ENCODE measurements at regions not wholly inside any gene's neighbourhood (a gene's known extent, or its start where the extent isn't known, plus 50 kb on each side); places are given as distances from the start of the nearest gene placed in this dataset.

DNA sequence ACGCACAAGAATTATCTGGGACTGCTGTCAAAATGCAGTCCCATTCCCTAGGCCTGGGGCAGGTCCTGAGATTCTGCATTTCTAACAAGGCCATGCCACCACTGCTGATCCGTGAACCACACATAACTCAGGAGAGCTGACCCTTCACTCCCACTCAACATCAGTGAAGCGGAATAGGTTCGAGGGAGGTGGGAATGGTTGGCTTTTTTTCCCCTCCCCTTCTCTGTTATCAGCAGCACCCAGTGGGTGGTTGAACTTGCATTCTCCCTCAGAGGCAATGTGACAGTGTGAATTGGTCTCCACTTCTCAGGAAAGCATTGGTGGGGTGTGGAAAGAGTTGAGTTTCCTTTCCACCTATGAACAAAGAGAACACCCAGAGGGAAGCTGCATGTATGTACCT lies 344.3 kb downstream of the GADD45G start:
- no peak for TF ChIP-seq TAF1 (IDR thresholded peaks at IDR 0.05; ENCODE audit: low read depth)
- Histone ChIP-seq H3K36me3 (ENCODE audit: insufficient read depth, low read length) (no peaks in the 10 kb centered on the region), H3K9me2 (ENCODE audit: insufficient read depth, low read length) (no peaks in the 10 kb centered on the region), H3K9me3 (ENCODE audit: low read length) (no peaks in the 10 kb centered on the region), H3K79me2 (replicated peaks; ENCODE audit: insufficient read depth, low read length) (no peaks in the 10 kb centered on the region), H3K9ac (ENCODE audit: low read length) (no peak overlapping the region), H3K4me3 (ENCODE audit: low read length) (no peak overlapping the region), H3F3A (ENCODE audit: insufficient read depth, low read length, poor library complexity, severe bottlenecking) (no peaks in the 10 kb centered on the region), H3K4me2 (ENCODE audit: low read length) (no peak overlapping the region), H2AFZ (ENCODE audit: low read depth, low read length) (no peak overlapping the region), H3K27ac (ENCODE audit: low read length) (no peak overlapping the region), H3K27me3 (ENCODE audit: insufficient read depth, low read depth, low read length) (no peaks in the 10 kb centered on the region), H4K20me1 (ENCODE audit: insufficient read depth) (no peaks in the 10 kb centered on the region)

DNA sequence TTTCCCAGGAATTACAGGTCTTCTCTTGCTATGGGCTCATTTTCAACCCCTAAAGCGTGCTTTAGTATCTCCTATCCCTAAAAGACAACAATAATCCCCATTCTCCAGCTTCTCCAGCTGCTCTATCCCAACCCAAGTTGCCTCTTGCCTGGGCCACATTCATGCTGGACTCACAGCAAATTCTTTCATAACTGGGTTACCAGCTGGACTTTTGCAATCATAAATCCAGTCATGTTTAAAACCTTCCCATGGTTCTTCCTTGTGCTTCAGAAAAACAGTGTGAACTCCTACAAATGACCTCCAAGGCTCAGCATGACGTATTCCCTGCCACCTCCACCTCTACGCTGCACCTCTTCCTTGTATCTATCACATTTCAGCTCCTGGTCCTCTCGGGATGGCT lies 346.9 kb downstream of the GADD45G start:
- H3F3A ChIP-seq (ENCODE audit: insufficient read depth, low read length, poor library complexity, severe bottlenecking), result no peaks in the 10 kb centered on the region
- H3K9me2 ChIP-seq (ENCODE audit: insufficient read depth, low read length), result no peaks in the 10 kb centered on the region
- TF ChIP-seq EZH2 (IDR thresholded peaks at IDR 0.05; ENCODE audit: borderline replicate concordance, insufficient read depth, low read length, poor library complexity, severe bottlenecking) (no peak), POLR2AphosphoS5 (IDR thresholded peaks at IDR 0.05) (no peak), EP300 (conservative IDR thresholded peaks at IDR 0.05; ENCODE audit: poor library complexity, severe bottlenecking) (no peak), RAD21 (conservative IDR thresholded peaks at IDR 0.05) (no peak), TAF1 (IDR thresholded peaks at IDR 0.05; ENCODE audit: low read depth) (no peak), MXI1 (conservative IDR thresholded peaks at IDR 0.05; ENCODE audit: poor library complexity, severe bottlenecking) (no peak), SMC3 (conservative IDR thresholded peaks at IDR 0.05; ENCODE audit: poor library complexity) (no peak)
- TF ChIP-seq, protein P1, sequence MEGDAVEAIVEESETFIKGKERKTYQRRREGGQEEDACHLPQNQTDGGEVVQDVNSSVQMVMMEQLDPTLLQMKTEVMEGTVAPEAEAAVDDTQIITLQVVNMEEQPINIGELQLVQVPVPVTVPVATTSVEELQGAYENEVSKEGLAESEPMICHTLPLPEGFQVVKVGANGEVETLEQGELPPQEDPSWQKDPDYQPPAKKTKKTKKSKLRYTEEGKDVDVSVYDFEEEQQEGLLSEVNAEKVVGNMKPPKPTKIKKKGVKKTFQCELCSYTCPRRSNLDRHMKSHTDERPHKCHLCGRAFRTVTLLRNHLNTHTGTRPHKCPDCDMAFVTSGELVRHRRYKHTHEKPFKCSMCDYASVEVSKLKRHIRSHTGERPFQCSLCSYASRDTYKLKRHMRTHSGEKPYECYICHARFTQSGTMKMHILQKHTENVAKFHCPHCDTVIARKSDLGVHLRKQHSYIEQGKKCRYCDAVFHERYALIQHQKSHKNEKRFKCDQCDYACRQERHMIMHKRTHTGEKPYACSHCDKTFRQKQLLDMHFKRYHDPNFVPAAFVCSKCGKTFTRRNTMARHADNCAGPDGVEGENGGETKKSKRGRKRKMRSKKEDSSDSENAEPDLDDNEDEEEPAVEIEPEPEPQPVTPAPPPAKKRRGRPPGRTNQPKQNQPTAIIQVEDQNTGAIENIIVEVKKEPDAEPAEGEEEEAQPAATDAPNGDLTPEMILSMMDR (IDR thresholded peaks at IDR 0.05; ENCODE audit: poor library complexity, severe bottlenecking), result no peak
- TF ChIP-seq, protein P2, sequence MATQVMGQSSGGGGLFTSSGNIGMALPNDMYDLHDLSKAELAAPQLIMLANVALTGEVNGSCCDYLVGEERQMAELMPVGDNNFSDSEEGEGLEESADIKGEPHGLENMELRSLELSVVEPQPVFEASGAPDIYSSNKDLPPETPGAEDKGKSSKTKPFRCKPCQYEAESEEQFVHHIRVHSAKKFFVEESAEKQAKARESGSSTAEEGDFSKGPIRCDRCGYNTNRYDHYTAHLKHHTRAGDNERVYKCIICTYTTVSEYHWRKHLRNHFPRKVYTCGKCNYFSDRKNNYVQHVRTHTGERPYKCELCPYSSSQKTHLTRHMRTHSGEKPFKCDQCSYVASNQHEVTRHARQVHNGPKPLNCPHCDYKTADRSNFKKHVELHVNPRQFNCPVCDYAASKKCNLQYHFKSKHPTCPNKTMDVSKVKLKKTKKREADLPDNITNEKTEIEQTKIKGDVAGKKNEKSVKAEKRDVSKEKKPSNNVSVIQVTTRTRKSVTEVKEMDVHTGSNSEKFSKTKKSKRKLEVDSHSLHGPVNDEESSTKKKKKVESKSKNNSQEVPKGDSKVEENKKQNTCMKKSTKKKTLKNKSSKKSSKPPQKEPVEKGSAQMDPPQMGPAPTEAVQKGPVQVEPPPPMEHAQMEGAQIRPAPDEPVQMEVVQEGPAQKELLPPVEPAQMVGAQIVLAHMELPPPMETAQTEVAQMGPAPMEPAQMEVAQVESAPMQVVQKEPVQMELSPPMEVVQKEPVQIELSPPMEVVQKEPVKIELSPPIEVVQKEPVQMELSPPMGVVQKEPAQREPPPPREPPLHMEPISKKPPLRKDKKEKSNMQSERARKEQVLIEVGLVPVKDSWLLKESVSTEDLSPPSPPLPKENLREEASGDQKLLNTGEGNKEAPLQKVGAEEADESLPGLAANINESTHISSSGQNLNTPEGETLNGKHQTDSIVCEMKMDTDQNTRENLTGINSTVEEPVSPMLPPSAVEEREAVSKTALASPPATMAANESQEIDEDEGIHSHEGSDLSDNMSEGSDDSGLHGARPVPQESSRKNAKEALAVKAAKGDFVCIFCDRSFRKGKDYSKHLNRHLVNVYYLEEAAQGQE (IDR thresholded peaks at IDR 0.05; ENCODE audit: borderline replicate concordance), result no peak
- H3K27me3 ChIP-seq (ENCODE audit: insufficient read depth, low read depth, low read length), result no peaks in the 10 kb centered on the region
- H3K9me3 ChIP-seq (ENCODE audit: low read length), result no peaks in the 10 kb centered on the region
- H2AFZ ChIP-seq (ENCODE audit: low read depth, low read length), result no peak overlapping the region
- H3K36me3 ChIP-seq (ENCODE audit: insufficient read depth, low read length), result no peaks in the 10 kb centered on the region
- no peak overlapping the region for H3K9ac ChIP-seq (ENCODE audit: low read length)
- no peak overlapping the region for H3K4me2 ChIP-seq (ENCODE audit: low read length)
- H4K20me1 ChIP-seq (ENCODE audit: insufficient read depth), result no peaks in the 10 kb centered on the region
- H3K79me2 ChIP-seq (replicated peaks; ENCODE audit: insufficient read depth, low read length), result no peaks in the 10 kb centered on the region
- no peak overlapping the region for H3K27ac ChIP-seq (ENCODE audit: low read length)
- no peak overlapping the region for H3K4me3 ChIP-seq (ENCODE audit: low read length)

DNA sequence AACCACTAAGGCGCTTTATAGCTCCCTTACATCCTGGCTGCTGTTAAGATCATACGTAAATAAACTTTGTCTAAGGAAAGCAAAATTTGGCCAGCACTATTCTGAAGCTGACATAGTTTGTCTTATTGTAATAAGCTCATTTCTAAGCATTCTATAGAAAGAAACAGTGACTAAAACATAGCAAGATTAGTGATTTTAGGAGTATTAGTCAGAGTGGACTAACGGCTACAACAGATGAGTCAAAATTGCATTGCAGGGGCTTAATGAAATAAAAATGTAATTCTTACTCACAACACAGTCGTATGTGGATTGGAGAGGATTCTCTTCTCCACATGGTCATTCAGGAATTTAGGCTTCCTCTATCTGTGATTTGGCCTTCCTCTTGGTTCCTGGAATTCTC lies 347.6 kb downstream of the GADD45G start:
- Histone ChIP-seq H3K36me3 (ENCODE audit: insufficient read depth, low read length) (no peaks in the 10 kb centered on the region), H3F3A (ENCODE audit: insufficient read depth, low read length, poor library complexity, severe bottlenecking) (no peaks in the 10 kb centered on the region), H3K9me2 (ENCODE audit: insufficient read depth, low read length) (no peaks in the 10 kb centered on the region), H3K9ac (ENCODE audit: low read length) (no peak overlapping the region), H3K4me2 (ENCODE audit: low read length) (no peak overlapping the region), H2AFZ (ENCODE audit: low read depth, low read length) (no peak overlapping the region), H4K20me1 (ENCODE audit: insufficient read depth) (no peaks in the 10 kb centered on the region), H3K27ac (ENCODE audit: low read length) (no peak overlapping the region), H3K79me2 (replicated peaks; ENCODE audit: insufficient read depth, low read length) (no peaks in the 10 kb centered on the region), H3K27me3 (ENCODE audit: insufficient read depth, low read depth, low read length) (no peaks in the 10 kb centered on the region), H3K4me3 (ENCODE audit: low read length) (no peak overlapping the region), H3K9me3 (ENCODE audit: low read length) (no peaks in the 10 kb centered on the region)
- TF ChIP-seq RAD21 (conservative IDR thresholded peaks at IDR 0.05) (no peak), EP300 (conservative IDR thresholded peaks at IDR 0.05; ENCODE audit: poor library complexity, severe bottlenecking) (no peak), POLR2AphosphoS5 (IDR thresholded peaks at IDR 0.05) (no peak), EZH2 (IDR thresholded peaks at IDR 0.05; ENCODE audit: borderline replicate concordance, insufficient read depth, low read length, poor library complexity, severe bottlenecking) (no peak), SMC3 (conservative IDR thresholded peaks at IDR 0.05; ENCODE audit: poor library complexity) (no peak), MXI1 (conservative IDR thresholded peaks at IDR 0.05; ENCODE audit: poor library complexity, severe bottlenecking) (no peak), TAF1 (IDR thresholded peaks at IDR 0.05; ENCODE audit: low read depth) (no peak)
- TF ChIP-seq, protein P2 (IDR thresholded peaks at IDR 0.05; ENCODE audit: borderline replicate concordance), result no peak
- TF ChIP-seq, protein P1 (IDR thresholded peaks at IDR 0.05; ENCODE audit: poor library complexity, severe bottlenecking), result no peak
